Uterus (tissue), 3 donors: ENCODE measurements at regions not wholly inside any gene's neighbourhood (a gene's known extent, or its start where the extent isn't known, plus 50 kb on each side); places are given as distances from the start of the nearest gene placed in this dataset.

Experiments
- DNase-seq, 2 donors: peaks; one replicate each; pipeline ENCODE4 v3.0.0-alpha.2; 2019 to 2020
- H3K27ac ChIP-seq, 2 donors: fragments of 200-600 bp; sonication (generic); 1 replicate in 1 of 2; 2 replicates in 1 of 2; pipeline ENCODE4 v1.5.1; 2016 to 2018
- H3K27me3 ChIP-seq, 2 donors: fragments of 200-600 bp; sonication (generic); one replicate each; pipeline ENCODE4 v1.5.1; 2018 to 2019; ENCODE audit warnings: control low read depth in 1 of 2
- H3K36me3 ChIP-seq, 2 donors: fragments of 200-600 bp; sonication (generic); one replicate each; pipeline ENCODE4 v1.5.1; 2019; ENCODE audit warnings: control low read depth in 1 of 2
- H3K4me1 ChIP-seq, 2 donors: fragments of 200-600 bp; sonication (generic); one replicate each; pipeline ENCODE4 v1.5.1; 2018 to 2019; ENCODE audit warnings: control low read depth in 1 of 2
- H3K4me3 ChIP-seq, 2 donors: fragments of 200-600 bp; sonication (generic); 1 replicate in 1 of 2; 2 replicates in 1 of 2; pipeline ENCODE4 v1.5.1; 2018 to 2019; ENCODE audit warnings: mild to moderate bottlenecking in 1 of 2
- H3K9me3 ChIP-seq, 2 donors: fragments of 200-600 bp; sonication (generic); one replicate each; pipeline ENCODE4 v1.5.1; 2019; ENCODE audit warnings: control low read depth in 1 of 2
- CTCF ChIP-seq, 4 experiments: fragments of 200-600 bp in 2 of 4; fragments of 450-650 bp in 2 of 4; sonication (generic) in 2 of 4; IDR thresholded peaks; one replicate each; pipeline ENCODE4 v1.5.1; 2016 to 2019; ENCODE audit warnings: antibody characterized with exemption in 4 of 4, mild to moderate bottlenecking in 2 of 4, moderate library complexity in 1 of 4
- POLR2A ChIP-seq, 2 donors: fragments of 450-650 bp; IDR thresholded peaks; one replicate each; pipeline ENCODE4 v1.6.1; 2016; ENCODE audit warnings: antibody characterized with exemption in 2 of 2, mild to moderate bottlenecking in 1 of 2, moderate library complexity in 1 of 2
- intact Hi-C: fragments of 100-400 bp; cut with DNase I; formaldehyde crosslinking; loops from one replicate; pipeline ENCODE4 v1.15.1; 2023; ENCODE audit warnings: low total_unique reads
- donor health status: DM: yes; HTN: yes; CAD: no.

GRCh38 chr5:81842795-81843398 lies 92.0 kb upstream of the SSBP2 start:
- no peak overlapping the region for H3K27ac ChIP-seq
- H3K4me1 ChIP-seq: no peaks in the 10 kb centered on the region
- no peaks in the 10 kb centered on the region for H3K27me3 ChIP-seq
- no peak overlapping the region for H3K4me3 ChIP-seq
- TF ChIP-seq POLR2A (IDR thresholded peaks at IDR 0.05): no peak
- no peak for TF ChIP-seq CTCF (IDR thresholded peaks at IDR 0.05)
- no peak for DNase-seq
- H3K9me3 ChIP-seq: no peaks in the 10 kb centered on the region
- intact Hi-C loops: no loop called here
- no peaks in the 10 kb centered on the region for H3K36me3 ChIP-seq

- DNase-seq: no peak
- TF ChIP-seq CTCF (IDR thresholded peaks at IDR 0.05) (no peak), POLR2A (IDR thresholded peaks at IDR 0.05) (no peak)
- Histone ChIP-seq H3K27ac (no peak overlapping the region), H3K36me3 (no peaks in the 10 kb centered on the region), H3K9me3 (no peaks in the 10 kb centered on the region), H3K4me1 (no peaks in the 10 kb centered on the region), H3K4me3 (no peak overlapping the region), H3K27me3 (no peaks in the 10 kb centered on the region)
- intact Hi-C loops: no loop called here
These were observed 88.1 kb upstream of the SSBP2 start for GRCh38 chr5:81839034-81839433.

- intact Hi-C loops: no loop called here
- no peaks in the 10 kb centered on the region for H3K9me3 ChIP-seq
These were observed 87.5 kb upstream of the SSBP2 start for GRCh38 chr5:81838307-81838906.

GRCh38 chr5:81837667-81838306 lies 86.9 kb upstream of the SSBP2 start:
- DNase-seq: no peak
- intact Hi-C loops: no loop called here
- no peak overlapping the region for H3K4me3 ChIP-seq
- no peaks in the 10 kb centered on the region for H3K27me3 ChIP-seq
- TF ChIP-seq POLR2A (IDR thresholded peaks at IDR 0.05) (no peak), CTCF (IDR thresholded peaks at IDR 0.05) (no peak)
- no peak overlapping the region for H3K27ac ChIP-seq
- H3K4me1 ChIP-seq: no peaks in the 10 kb centered on the region
- no peaks in the 10 kb centered on the region for H3K9me3 ChIP-seq
- H3K36me3 ChIP-seq: no peaks in the 10 kb centered on the region

More at GRCh38 chr5:81838307-81838906, 87.5 kb upstream of the SSBP2 start:
- no peak overlapping the region for H3K4me3 ChIP-seq
- no peaks in the 10 kb centered on the region for H3K36me3 ChIP-seq
- no peaks in the 10 kb centered on the region for H3K27me3 ChIP-seq
- H3K4me1 ChIP-seq: no peaks in the 10 kb centered on the region
- no peak for TF ChIP-seq POLR2A (IDR thresholded peaks at IDR 0.05)
- peak; percentile 18 to 40 (median 31) for TF ChIP-seq CTCF (IDR thresholded peaks at IDR 0.05)
- H3K27ac ChIP-seq: no peak overlapping the region
- no peak for DNase-seq

- Histone ChIP-seq H3K4me3 (no peak overlapping the region), H3K27me3 (no peaks in the 10 kb centered on the region), H3K36me3 (no peaks in the 10 kb centered on the region), H3K27ac (peak overlapping the region; percentile 12 to 35), H3K4me1 (no peaks in the 10 kb centered on the region), H3K9me3 (no peaks in the 10 kb centered on the region)
- TF ChIP-seq CTCF (IDR thresholded peaks at IDR 0.05) (no peak), POLR2A (IDR thresholded peaks at IDR 0.05) (no peak)
- no peak for DNase-seq
- intact Hi-C loops: no loop called here
These were observed 85.0 kb upstream of the SSBP2 start for GRCh38 chr5:81835814-81836367.
